Testis (tissue), 2 donors: ENCODE measurements at regions not wholly inside any gene's neighbourhood (a gene's known extent, or its start where the extent isn't known, plus 50 kb on each side); places are given as distances from the start of the nearest gene placed in this dataset.
"Not testable (repeated sequence)": the region's sequence is repeated elsewhere in the genome, so short reads cannot be mapped to it uniquely, and the experiment has no call there.

ENCODE experiments used
- CTCF ChIP-seq, 3 experiments: fragments of 450-650 bp in 2 of 3; fragments of 200-600 bp in 1 of 3; sonication (generic) in 1 of 3; IDR thresholded peaks; one replicate each; pipeline ENCODE4 v1.5.1; 2016 to 2019; ENCODE audit warnings: antibody characterized with exemption in 3 of 3, mild to moderate bottlenecking in 2 of 3, moderate library complexity in 1 of 3
- POLR2A ChIP-seq: fragments of 450-650 bp; IDR thresholded peaks from one replicate; pipeline ENCODE4 v1.6.1; 2017; ENCODE audit warnings: antibody characterized with exemption, mild to moderate bottlenecking, moderate library complexity

GRCh38 chr15:44826583-44826982 lies 90.3 kb downstream of the TRIM69 start:
- not testable (repeated sequence) for TF ChIP-seq CTCF (IDR thresholded peaks at IDR 0.05); POLR2A
